ENCODE measurements at regions not wholly inside any gene's neighbourhood (a gene's known extent, or its start where the extent isn't known, plus 50 kb on each side); places are given as distances from the start of the nearest gene placed in this dataset.
A peak's percentile ranks its signal among the peaks of the same experiment; 100 is the strongest.

GRCh38 chr4:41359836-41360213, 103.1 kb downstream of the UCHL1 start:
- H3K4me1 ChIP-seq (ENCODE audit: insufficient read depth) = peaks cover 10% of the 10 kb centered on the region; the same call in 1 of the 2 replicates
- H3K4me2 ChIP-seq (ENCODE audit: unreplicated experiment) = peak overlapping the region; percentile 76
- peaks cover 14% of the 10 kb centered on the region for H3K27me3 ChIP-seq (replicated peaks; ENCODE audit: insufficient read depth)
- 64 to 72% methylated on average over 11 of the region's 11 CpGs for WGBS, 2 experiments (ENCODE audit: low coverage in 1 of 2, low lambda C conversion rate in 2 of 2, missing lambda C conversion rate in 2 of 2)
- no peaks in the 10 kb centered on the region for H4K20me1 ChIP-seq (ENCODE audit: insufficient read depth)
- H3K36me3 ChIP-seq (ENCODE audit: low read depth) = no peaks in the 10 kb centered on the region
- H3K9me2 ChIP-seq (ENCODE audit: insufficient read depth) = no peaks in the 10 kb centered on the region
- no peaks in the 10 kb centered on the region for H3K9me3 ChIP-seq (ENCODE audit: low read depth)
- no peaks in the 10 kb centered on the region for H3K79me2 ChIP-seq (ENCODE audit: insufficient read depth)
- peak overlapping the region; percentile 81 for H3K4me3 ChIP-seq
- no peak overlapping the region for H3K27ac ChIP-seq
- peak overlapping the region; percentile 87 for H2AFZ ChIP-seq
- H3K9ac ChIP-seq = peak overlapping the region; percentile 51; the same call in 1 of the 2 replicates
- H3F3A ChIP-seq (ENCODE audit: insufficient read depth) = peaks cover 3% of the 10 kb centered on the region; the same call in 1 of the 2 replicates
- in situ Hi-C loops (cut with MboI) = no loop called here
- no peak for DNase-seq
- TF ChIP-seq EZH2phosphoT487 (IDR thresholded peaks at IDR 0.05; ENCODE audit: insufficient read depth, low read depth) (no peak), EZH2 (IDR thresholded peaks at IDR 0.05; ENCODE audit: insufficient read depth, poor library complexity, severe bottlenecking) (no peak)

- peak overlapping the region; percentile 63 for H3K9ac ChIP-seq
- no peaks in the 10 kb centered on the region for H3K9me2 ChIP-seq (ENCODE audit: insufficient read depth)
- peak overlapping the region; percentile 87 for H2AFZ ChIP-seq
- H3K27ac ChIP-seq = no peak overlapping the region
- 2% methylated on average over 43 to 80 of the region's 92 CpGs for WGBS, 2 experiments (ENCODE audit: low coverage in 1 of 2, low lambda C conversion rate in 2 of 2, missing lambda C conversion rate in 2 of 2)
- no peaks in the 10 kb centered on the region for H3K36me3 ChIP-seq (ENCODE audit: low read depth)
- no peaks in the 10 kb centered on the region for H4K20me1 ChIP-seq (ENCODE audit: insufficient read depth)
- H3K4me2 ChIP-seq (ENCODE audit: unreplicated experiment) = peak overlapping the region; percentile 76
- no peak for TF ChIP-seq EZH2 (IDR thresholded peaks at IDR 0.05; ENCODE audit: insufficient read depth, poor library complexity, severe bottlenecking)
- TF ChIP-seq EZH2phosphoT487 (IDR thresholded peaks at IDR 0.05; ENCODE audit: insufficient read depth, low read depth) = no peak
- in situ Hi-C loops (cut with MboI) = no loop called here
- H3K79me2 ChIP-seq (ENCODE audit: insufficient read depth) = no peaks in the 10 kb centered on the region
- H3K4me3 ChIP-seq = peak overlapping the region; percentile 81
- H3K4me1 ChIP-seq (ENCODE audit: insufficient read depth) = peaks cover 10% of the 10 kb centered on the region; the same call in 1 of the 2 replicates
- DNase-seq = peak; percentile 72
- H3K27me3 ChIP-seq (replicated peaks; ENCODE audit: insufficient read depth) = peaks cover 14% of the 10 kb centered on the region
- H3K9me3 ChIP-seq (ENCODE audit: low read depth) = no peaks in the 10 kb centered on the region
- peaks cover 3% of the 10 kb centered on the region; the same call in 1 of the 2 replicates for H3F3A ChIP-seq (ENCODE audit: insufficient read depth)
Observed at GRCh38 chr4:41360214-41360920, 103.6 kb downstream of the UCHL1 start.

- peak overlapping the region; percentile 81 for H3K4me3 ChIP-seq
- H3F3A ChIP-seq (ENCODE audit: insufficient read depth) = peaks cover 3% of the 10 kb centered on the region; the same call in 1 of the 2 replicates
- in situ Hi-C loops (cut with MboI) = no loop called here
- DNase-seq = peak; percentile 66
- H2AFZ ChIP-seq = peak overlapping the region; percentile 87
- H3K4me1 ChIP-seq (ENCODE audit: insufficient read depth) = peaks cover 10% of the 10 kb centered on the region; the same call in 1 of the 2 replicates
- TF ChIP-seq EZH2 (IDR thresholded peaks at IDR 0.05; ENCODE audit: insufficient read depth, poor library complexity, severe bottlenecking) = no peak
- no peak for TF ChIP-seq EZH2phosphoT487 (IDR thresholded peaks at IDR 0.05; ENCODE audit: insufficient read depth, low read depth)
- peaks cover 14% of the 10 kb centered on the region for H3K27me3 ChIP-seq (replicated peaks; ENCODE audit: insufficient read depth)
- H3K27ac ChIP-seq = no peak overlapping the region
- no peaks in the 10 kb centered on the region for H3K9me3 ChIP-seq (ENCODE audit: low read depth)
- H3K36me3 ChIP-seq (ENCODE audit: low read depth) = no peaks in the 10 kb centered on the region
- peak overlapping the region; percentile 63 for H3K9ac ChIP-seq
- H3K79me2 ChIP-seq (ENCODE audit: insufficient read depth) = no peaks in the 10 kb centered on the region
- H3K4me2 ChIP-seq (ENCODE audit: unreplicated experiment) = peak overlapping the region; percentile 76
- no peaks in the 10 kb centered on the region for H3K9me2 ChIP-seq (ENCODE audit: insufficient read depth)
- no peaks in the 10 kb centered on the region for H4K20me1 ChIP-seq (ENCODE audit: insufficient read depth)
- 1% methylated on average over 51 to 64 of the region's 64 CpGs for WGBS, 2 experiments (ENCODE audit: low coverage in 1 of 2, low lambda C conversion rate in 2 of 2, missing lambda C conversion rate in 2 of 2)
Observed at GRCh38 chr4:41360921-41361793, 104.4 kb downstream of the UCHL1 start.

GRCh38 chr4:41361794-41362526, 105.2 kb downstream of the UCHL1 start:
- H3K36me3 ChIP-seq (ENCODE audit: low read depth) = no peaks in the 10 kb centered on the region
- H3K4me3 ChIP-seq = peak overlapping the region; percentile 81
- peak; percentile 36 for DNase-seq
- WGBS, 2 experiments (ENCODE audit: low coverage in 1 of 2, low lambda C conversion rate in 2 of 2, missing lambda C conversion rate in 2 of 2) = 21 to 22% methylated on average over 10 of the region's 10 CpGs
- peak overlapping the region; percentile 87 for H2AFZ ChIP-seq
- no peaks in the 10 kb centered on the region for H4K20me1 ChIP-seq (ENCODE audit: insufficient read depth)
- H3K79me2 ChIP-seq (ENCODE audit: insufficient read depth) = no peaks in the 10 kb centered on the region
- TF ChIP-seq EZH2phosphoT487 (IDR thresholded peaks at IDR 0.05; ENCODE audit: insufficient read depth, low read depth) (no peak), EZH2 (IDR thresholded peaks at IDR 0.05; ENCODE audit: insufficient read depth, poor library complexity, severe bottlenecking) (no peak)
- peaks cover 3% of the 10 kb centered on the region; the same call in 1 of the 2 replicates for H3F3A ChIP-seq (ENCODE audit: insufficient read depth)
- H3K9ac ChIP-seq = peak overlapping the region; percentile 63
- peaks cover 10% of the 10 kb centered on the region; the same call in 1 of the 2 replicates for H3K4me1 ChIP-seq (ENCODE audit: insufficient read depth)
- in situ Hi-C loops (cut with MboI) = no loop called here
- H3K4me2 ChIP-seq (ENCODE audit: unreplicated experiment) = peak overlapping the region; percentile 76
- no peaks in the 10 kb centered on the region for H3K9me2 ChIP-seq (ENCODE audit: insufficient read depth)
- H3K9me3 ChIP-seq (ENCODE audit: low read depth) = no peaks in the 10 kb centered on the region
- H3K27me3 ChIP-seq (replicated peaks; ENCODE audit: insufficient read depth) = peaks cover 14% of the 10 kb centered on the region
- H3K27ac ChIP-seq = no peak overlapping the region
